Endothelial cell of umbilical vein (primary cell): ENCODE measurements at regions not wholly inside any gene's neighbourhood (a gene's known extent, or its start where the extent isn't known, plus 50 kb on each side); places are given as distances from the start of the nearest gene placed in this dataset.

ENCODE experiments used
- BruUV-seq: library from RNA; stranded (reverse); fragments of 400-500 nt; replicated peaks from 2 replicates; lab custom pipeline; 2021; lab: Mats Ljungman, UMichigan
- CTCF ChIA-PET: fragments of 300-600, 350-600 bp; sonication (Branson Sonifier 250); formaldehyde crosslinking; loops from one replicate; lab custom pipeline; 2021; ENCODE audit warnings: antibody characterized with exemption, inconsistent platforms; lab: Charles Lee
- POLR2A ChIA-PET: fragments of 300-600, 350-600 bp; sonication (Branson Sonifier 250); formaldehyde crosslinking; loops from one replicate; lab custom pipeline; 2021; ENCODE audit warnings: antibody characterized with exemption, inconsistent platforms; lab: Charles Lee
- DNase-seq: peaks from one replicate; pipeline ENCODE4 v3.0.0-alpha.2; 2011; ENCODE audit warnings: low read depth, low spot score
- FAIRE-seq: peaks from 2 replicates; lab custom pipeline; 2011; peaks lifted over from hg19 to GRCh38; lab: Jason Lieb, UNC
- H2AFZ ChIP-seq: 2 replicates; pipeline ENCODE4 v1.6.0; 2012; ENCODE audit warnings: low read depth, low read length, control low read depth, inconsistent platforms
- H3K27ac ChIP-seq: 2 replicates; pipeline ENCODE4 v1.5.1; 2011; ENCODE audit warnings: low read depth, mild to moderate bottlenecking, control low read depth, low read length, moderate library complexity; ENCODE audit not compliant: insufficient read depth
- H3K27me3 ChIP-seq, 2 experiments: 2 replicates each; pipeline versions ENCODE4 v1.6.0 to v1.6.1; 2011; ENCODE audit warnings: low read length in 2 of 2, mixed read lengths in 1 of 2; ENCODE audit not compliant: control insufficient read depth in 2 of 2, insufficient read depth in 2 of 2
- H3K36me3 ChIP-seq, 2 experiments: 2 replicates in 1 of 2; 3 replicates in 1 of 2; pipeline ENCODE4 v1.5.1; 2011; ENCODE audit warnings: low read length in 2 of 2, mild to moderate bottlenecking in 1 of 2, moderate library complexity in 1 of 2; ENCODE audit not compliant: control insufficient read depth in 2 of 2, insufficient read depth in 2 of 2; ENCODE audit errors: extremely low read depth in 1 of 2
- H3K4me1 ChIP-seq: 3 replicates; pipeline ENCODE4 v1.5.1; 2011; ENCODE audit warnings: mild to moderate bottlenecking, low read length; ENCODE audit not compliant: control insufficient read depth, insufficient read depth; ENCODE audit errors: extremely low read depth
- H3K4me2 ChIP-seq: 2 replicates; pipeline ENCODE4 v1.6.1; 2011; ENCODE audit warnings: low read length, control low read depth, mixed read lengths; ENCODE audit not compliant: insufficient read depth
- H3K4me3 ChIP-seq, 3 experiments: fragments of 200-600 bp in 1 of 3; sonication (generic), shearing (Covaris generic) in 1 of 3; replicated peaks in 1 of 3; 2 replicates each; pipeline ENCODE4 v1.5.1; 2011 to 2016; ENCODE audit warnings: control low read depth in 3 of 3, low read length in 3 of 3, mild to moderate bottlenecking in 2 of 3, inconsistent platforms in 1 of 3, low read depth in 1 of 3, moderate library complexity in 1 of 3; ENCODE audit not compliant: insufficient read depth in 1 of 3
- H3K79me2 ChIP-seq: 2 replicates; pipeline ENCODE4 v1.6.0; 2012; ENCODE audit warnings: low read length, inconsistent platforms; ENCODE audit not compliant: control insufficient read depth, insufficient read depth
- H3K9ac ChIP-seq: replicated peaks from 2 replicates; pipeline ENCODE3; 2011; ENCODE audit warnings: low read length, control low read depth; ENCODE audit not compliant: insufficient read depth; ENCODE audit errors: extremely low read depth
- H3K9me1 ChIP-seq: replicated peaks from 3 replicates; pipeline ENCODE4 v1.6.0; 2011; ENCODE audit warnings: mild to moderate bottlenecking, low read length; ENCODE audit not compliant: control insufficient read depth, insufficient read depth; ENCODE audit errors: extremely low read depth
- H3K9me3 ChIP-seq: replicated peaks from 2 replicates; pipeline ENCODE4 v1.5.1; 2012; ENCODE audit warnings: low read length, inconsistent platforms; ENCODE audit not compliant: control insufficient read depth, insufficient read depth
- H4K20me1 ChIP-seq: replicated peaks from 2 replicates; pipeline ENCODE3; 2011; ENCODE audit warnings: mild to moderate bottlenecking, low read length; ENCODE audit not compliant: control insufficient read depth, insufficient read depth; ENCODE audit errors: extremely low read depth
- CTCF ChIP-seq, 2 donors: IDR thresholded peaks; 1 replicate in 1 of 2; 2 replicates in 1 of 2; pipeline ENCODE4 v1.5.1; 2011; ENCODE audit warnings: low read length in 2 of 2, mild to moderate bottlenecking in 2 of 2, moderate library complexity in 2 of 2, control low read depth in 1 of 2, inconsistent platforms in 1 of 2, low read depth in 1 of 2; ENCODE audit not compliant: insufficient read depth in 1 of 2; ENCODE audit errors: extremely low read depth in 1 of 2
- EZH2 ChIP-seq: IDR thresholded peaks from 2 replicates; pipeline ENCODE4 v1.6.1; 2012; ENCODE audit warnings: borderline replicate concordance, low read depth, mild to moderate bottlenecking, moderate library complexity, low read length, inconsistent platforms; ENCODE audit not compliant: severe bottlenecking
- FOS ChIP-seq: IDR thresholded peaks from 2 replicates; pipeline ENCODE4 v1.6.1; 2011; ENCODE audit warnings: mild to moderate bottlenecking, low read length, moderate library complexity, borderline replicate concordance; ENCODE audit not compliant: insufficient read depth
- GATA2 ChIP-seq: IDR thresholded peaks from 2 replicates; pipeline ENCODE4 v1.7.0; 2011; ENCODE audit warnings: low read depth, mild to moderate bottlenecking, moderate library complexity, mixed read lengths, low read length; ENCODE audit not compliant: insufficient read length, insufficient read depth
- JUN ChIP-seq: IDR thresholded peaks from 2 replicates; pipeline ENCODE4 v1.6.1; 2011; ENCODE audit warnings: borderline replicate concordance, low read depth; ENCODE audit not compliant: insufficient read length, insufficient read depth
- MAX ChIP-seq: IDR thresholded peaks from 2 replicates; pipeline ENCODE4 v1.6.1; 2011; ENCODE audit not compliant: insufficient read depth, insufficient read length
- MYC ChIP-seq: IDR thresholded peaks from one replicate; pipeline ENCODE4 v1.6.1; 2011; ENCODE audit warnings: mild to moderate bottlenecking, low read depth, low read length
- POLR2A ChIP-seq: IDR thresholded peaks from 2 replicates; pipeline ENCODE4 v1.6.1; 2012; ENCODE audit warnings: low read depth, mild to moderate bottlenecking, control low read depth, low read length
- POLR2AphosphoS5 ChIP-seq: IDR thresholded peaks from 2 replicates; pipeline ENCODE4 v1.6.1; 2012; ENCODE audit warnings: low read depth, mild to moderate bottlenecking, control low read depth, low read length, moderate library complexity; ENCODE audit not compliant: insufficient read depth
- dilution Hi-C: fragments of 300-500 bp; cut with MboI; formaldehyde crosslinking; loops from one replicate; pipeline ENCODE4 v1.15.0; 2019; ENCODE audit warnings: low sequenced_read_pairs; ENCODE audit not compliant: extremely low pct_ligation_motif_present
- intact Hi-C: fragments of 100-400 bp; cut with micrococcal nuclease; formaldehyde crosslinking; loops from one replicate; pipeline ENCODE4 v1.10.0; 2022

GRCh38 chr5:63032343-63032742 is 453.7 kb downstream of the LRRC70 start:
- ChIA-PET CTCF (no interaction called here), POLR2A (no interaction called here)
- Histone ChIP-seq H3K27me3 (no peaks in the 10 kb centered on the region), H3K9me3 (no peaks in the 10 kb centered on the region), H4K20me1 (no peaks in the 10 kb centered on the region), H2AFZ (no peak overlapping the region), H3K79me2 (no peaks in the 10 kb centered on the region), H3K4me2 (no peak overlapping the region), H3K4me3 (no peak overlapping the region), H3K4me1 (no peaks in the 10 kb centered on the region), H3K27ac (no peak overlapping the region), H3K9ac (no peak overlapping the region), H3K9me1 (no peaks in the 10 kb centered on the region), H3K36me3 (no peaks in the 10 kb centered on the region)
- intact Hi-C loops (no loop called here), dilution Hi-C loops (no loop called here)
- BruUV-seq, result no TSS peak
- no peak for TF ChIP-seq EZH2
- no peak for TF ChIP-seq FOS
- TF ChIP-seq POLR2A, result no peak
- no peak for TF ChIP-seq CTCF (IDR thresholded peaks at IDR 0.05; ENCODE audit: extremely low read depth in 1 of 2, insufficient read depth in 1 of 2, low read depth in 1 of 2, low read length in 2 of 2)
- DNase-seq, result no peak
- FAIRE-seq, result no peak

- DNase-seq (no peak), FAIRE-seq (no peak)
- no peaks in the 10 kb centered on the region for H4K20me1 ChIP-seq
- H3K9me3 ChIP-seq, result no peaks in the 10 kb centered on the region
- TF ChIP-seq MYC, result no peak
- no peak for TF ChIP-seq POLR2AphosphoS5
- no peak for TF ChIP-seq JUN
- TF ChIP-seq EZH2, result no peak
- no peak for TF ChIP-seq MAX
- TF ChIP-seq FOS, result no peak
- TF ChIP-seq CTCF (IDR thresholded peaks at IDR 0.05; ENCODE audit: extremely low read depth in 1 of 2, insufficient read depth in 1 of 2, low read depth in 1 of 2, low read length in 2 of 2), result no peak
- TF ChIP-seq GATA2, result no peak
- TF ChIP-seq POLR2A, result no peak
- BruUV-seq, result no TSS peak
- H3K27ac ChIP-seq, result no peak overlapping the region
- no peak overlapping the region for H2AFZ ChIP-seq
- CTCF ChIA-PET, result no interaction called here
- no peaks in the 10 kb centered on the region for H3K4me1 ChIP-seq
- intact Hi-C loops, result no loop called here
- H3K9ac ChIP-seq, result no peak overlapping the region
- H3K36me3 ChIP-seq, result no peaks in the 10 kb centered on the region
- H3K4me3 ChIP-seq, result no peak overlapping the region
- POLR2A ChIA-PET, result no interaction called here
- dilution Hi-C loops, result no loop called here
- H3K27me3 ChIP-seq, result no peaks in the 10 kb centered on the region
- H3K9me1 ChIP-seq, result no peaks in the 10 kb centered on the region
- H3K79me2 ChIP-seq, result no peaks in the 10 kb centered on the region
- no peak overlapping the region for H3K4me2 ChIP-seq
These were observed 451.3 kb downstream of the LRRC70 start for GRCh38 chr5:63029891-63030290.
